WTC11 (cell line): ENCODE measurements at regions not wholly inside any gene's neighbourhood (a gene's known extent, or its start where the extent isn't known, plus 50 kb on each side); places are given as distances from the start of the nearest gene placed in this dataset.

ENCODE experiments used
- ATAC-seq: fragments of 200-7000 bp; cut with Tn5 transposase; 2 replicates; pipeline ENCODE4 v1.10.0; 2021; ENCODE audit warnings: mild to moderate bottlenecking, moderate library complexity
- CTCF ChIA-PET: fragments of 300-600 bp; sonication (Branson Sonifier 250); formaldehyde crosslinking; loops from one replicate; lab custom pipeline; 2021; ENCODE audit warnings: antibody characterized with exemption; lab: Charles Lee
- POLR2A ChIA-PET: fragments of 350-600 bp; sonication (Branson Sonifier 250); formaldehyde crosslinking; loops from one replicate; lab custom pipeline; 2021; ENCODE audit warnings: antibody characterized with exemption; lab: Charles Lee
- DNase-seq: peaks from one replicate; pipeline ENCODE4 v3.0.0; 2021; ENCODE audit warnings: low spot score
- H3K27ac Mint-ChIP-seq: 2 replicates; pipeline ENCODE4 v1.8.0; 2021; ENCODE audit warnings: mixed read lengths
- H3K27me3 Mint-ChIP-seq: 2 replicates; pipeline ENCODE4 v1.8.0; 2021; ENCODE audit warnings: low read depth, mild to moderate bottlenecking, moderate library complexity, mixed read lengths
- H3K36me3 Mint-ChIP-seq: 2 replicates; pipeline ENCODE4 v1.8.0; 2021; ENCODE audit warnings: mixed read lengths
- H3K4me1 Mint-ChIP-seq: 2 replicates; pipeline ENCODE4 v1.8.0; 2022; ENCODE audit warnings: mixed read lengths
- H3K4me3 Mint-ChIP-seq: 2 replicates; pipeline ENCODE4 v1.8.0; 2021; ENCODE audit warnings: mild to moderate bottlenecking, moderate library complexity, mixed read lengths
- H3K9me3 Mint-ChIP-seq: 2 replicates; pipeline ENCODE4 v1.8.0; 2021; ENCODE audit warnings: mixed read lengths
- HMGA2 ChIP-seq: fragments of 250-450 bp; sonication (Bioruptor Pico); IDR thresholded peaks from 2 replicates; pipeline ENCODE4 v1.4.0; 2021; ENCODE audit warnings: mild to moderate bottlenecking, moderate library complexity
- IRF2 ChIP-seq: sonication (generic); formaldehyde crosslinking; IDR thresholded peaks from 2 replicates; pipeline ENCODE4 v1.8.0; 2022; ENCODE audit warnings: low read depth, missing genetic modification reagents, borderline replicate concordance
- NFATC4 ChIP-seq: fragments of 250-450 bp; sonication (Bioruptor Pico); IDR thresholded peaks from 2 replicates; pipeline ENCODE4 v1.9.0; 2021; ENCODE audit warnings: mild to moderate bottlenecking
- SP1 ChIP-seq: sonication (generic); formaldehyde crosslinking; conservative IDR thresholded peaks from 2 replicates; pipeline ENCODE4 v1.8.1; 2022; ENCODE audit warnings: missing genetic modification reagents
- TCF7 ChIP-seq: sonication (generic); formaldehyde crosslinking; IDR thresholded peaks from 2 replicates; pipeline ENCODE4 v1.8.0; 2022; ENCODE audit warnings: mild to moderate bottlenecking, low read depth, missing genetic modification reagents, moderate library complexity
- ZBTB21 ChIP-seq: sonication (generic); formaldehyde crosslinking; IDR thresholded peaks from 2 replicates; pipeline ENCODE4 v1.8.1; 2023; ENCODE audit warnings: mild to moderate bottlenecking, missing genetic modification reagents, borderline replicate concordance
- ZNF121 ChIP-seq: sonication (generic); formaldehyde crosslinking; IDR thresholded peaks from 2 replicates; pipeline ENCODE4 v1.8.0; 2023; ENCODE audit warnings: missing genetic modification reagents
- ZNF138 ChIP-seq: sonication (generic); formaldehyde crosslinking; conservative IDR thresholded peaks from 2 replicates; pipeline ENCODE4 v1.8.1; 2022; ENCODE audit warnings: mild to moderate bottlenecking, moderate library complexity, missing genetic modification reagents
- ZNF317 ChIP-seq: sonication (generic); formaldehyde crosslinking; IDR thresholded peaks from 2 replicates; pipeline ENCODE4 v1.8.1; 2023; ENCODE audit warnings: low read depth, mild to moderate bottlenecking, moderate library complexity, missing genetic modification reagents, borderline replicate concordance
- ZNF416 ChIP-seq: fragments of 250-450 bp; sonication (Bioruptor Pico); IDR thresholded peaks from 2 replicates; pipeline ENCODE4 v1.9.0; 2021; ENCODE audit warnings: mild to moderate bottlenecking, inconsistent platforms
- TF ChIP-seq, protein P1 (sequence below): fragments of 200-600 bp; IDR thresholded peaks from 2 replicates; pipeline ENCODE4 v1.8.0; 2022; ENCODE audit warnings: antibody characterized with exemption
- TF ChIP-seq, protein P2 (sequence below): fragments of 250-450 bp; sonication (Bioruptor Pico); IDR thresholded peaks from 2 replicates; pipeline ENCODE4 v1.9.0; 2021; ENCODE audit warnings: mild to moderate bottlenecking, borderline replicate concordance
- TF ChIP-seq, protein P3 (sequence below): sonication (generic); formaldehyde crosslinking; IDR thresholded peaks from 2 replicates; pipeline ENCODE4 v1.8.1; 2022; ENCODE audit warnings: mild to moderate bottlenecking, missing genetic modification reagents, moderate library complexity, borderline replicate concordance
- TF ChIP-seq, protein P4 (sequence below): fragments of 250-450 bp; sonication (Bioruptor Pico); conservative IDR thresholded peaks from 2 replicates; pipeline ENCODE4 v1.9.0; 2021; ENCODE audit warnings: mild to moderate bottlenecking
- TF ChIP-seq, protein P5 (sequence below): sonication (generic); formaldehyde crosslinking; conservative IDR thresholded peaks from 2 replicates; pipeline ENCODE4 v1.8.1; 2023; ENCODE audit warnings: mild to moderate bottlenecking, low read depth, missing genetic modification reagents, moderate library complexity
- TF ChIP-seq, protein P6 (sequence below): sonication (generic); formaldehyde crosslinking; IDR thresholded peaks from 2 replicates; pipeline ENCODE4 v1.8.0; 2022; ENCODE audit warnings: mild to moderate bottlenecking, missing genetic modification reagents
- TF ChIP-seq, protein P7 (sequence below): sonication (generic); formaldehyde crosslinking; IDR thresholded peaks from 2 replicates; pipeline ENCODE4 v1.8.0; 2022; ENCODE audit warnings: missing genetic modification reagents
- TF ChIP-seq, protein P8 (sequence below): sonication (generic); formaldehyde crosslinking; IDR thresholded peaks from 2 replicates; pipeline ENCODE4 v1.8.1; 2022; ENCODE audit warnings: low read depth, mild to moderate bottlenecking, moderate library complexity, missing genetic modification reagents, borderline replicate concordance

DNA sequence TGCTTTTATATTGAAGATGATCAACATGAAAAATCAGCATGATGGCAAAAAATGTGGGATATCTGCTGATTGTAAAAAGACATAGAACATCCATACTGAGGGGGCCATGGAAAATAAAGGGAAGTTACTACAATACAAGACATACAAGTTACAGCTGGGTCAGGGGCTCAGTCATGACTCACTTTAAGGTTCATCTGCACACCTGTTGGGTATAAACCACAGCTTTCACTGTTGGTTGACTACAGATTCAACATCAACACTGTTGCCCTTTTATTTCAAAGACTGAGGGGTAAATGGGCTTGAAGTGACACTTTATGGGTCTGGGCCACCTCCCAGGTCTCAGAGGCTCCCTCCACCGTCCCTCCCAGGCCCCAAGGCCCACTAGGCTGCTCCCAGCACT, 98.1 kb upstream of the IRS2 start:
- DNase-seq: no peak
- no peaks in the 10 kb centered on the region for H3K4me1 Mint-ChIP-seq
- no peaks in the 10 kb centered on the region for H3K27me3 Mint-ChIP-seq
- POLR2A ChIA-PET: no interaction called here
- no peak overlapping the region for H3K4me3 Mint-ChIP-seq
- CTCF ChIA-PET: interaction anchor here (1.2 kb wide), 1 partner anchor 15 kb away, joined by 3 read pairs; no protein-coding TSS in a partner anchor
- ATAC-seq: no peak
- H3K9me3 Mint-ChIP-seq: peaks cover 20% of the 10 kb centered on the region
- 0 out of 2 replicates have a peak, but pooled peaks cover 5% of the 10 kb centered on the region for H3K36me3 Mint-ChIP-seq
- H3K27ac Mint-ChIP-seq: no peak overlapping the region
- TF ChIP-seq, protein P1, sequence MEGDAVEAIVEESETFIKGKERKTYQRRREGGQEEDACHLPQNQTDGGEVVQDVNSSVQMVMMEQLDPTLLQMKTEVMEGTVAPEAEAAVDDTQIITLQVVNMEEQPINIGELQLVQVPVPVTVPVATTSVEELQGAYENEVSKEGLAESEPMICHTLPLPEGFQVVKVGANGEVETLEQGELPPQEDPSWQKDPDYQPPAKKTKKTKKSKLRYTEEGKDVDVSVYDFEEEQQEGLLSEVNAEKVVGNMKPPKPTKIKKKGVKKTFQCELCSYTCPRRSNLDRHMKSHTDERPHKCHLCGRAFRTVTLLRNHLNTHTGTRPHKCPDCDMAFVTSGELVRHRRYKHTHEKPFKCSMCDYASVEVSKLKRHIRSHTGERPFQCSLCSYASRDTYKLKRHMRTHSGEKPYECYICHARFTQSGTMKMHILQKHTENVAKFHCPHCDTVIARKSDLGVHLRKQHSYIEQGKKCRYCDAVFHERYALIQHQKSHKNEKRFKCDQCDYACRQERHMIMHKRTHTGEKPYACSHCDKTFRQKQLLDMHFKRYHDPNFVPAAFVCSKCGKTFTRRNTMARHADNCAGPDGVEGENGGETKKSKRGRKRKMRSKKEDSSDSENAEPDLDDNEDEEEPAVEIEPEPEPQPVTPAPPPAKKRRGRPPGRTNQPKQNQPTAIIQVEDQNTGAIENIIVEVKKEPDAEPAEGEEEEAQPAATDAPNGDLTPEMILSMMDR: no peak
- TF ChIP-seq HMGA2 (CRISPR knock-in tag): no peak
- TF ChIP-seq TCF7 (CRISPR knock-in tag): no peak
- TF ChIP-seq, protein P2, sequence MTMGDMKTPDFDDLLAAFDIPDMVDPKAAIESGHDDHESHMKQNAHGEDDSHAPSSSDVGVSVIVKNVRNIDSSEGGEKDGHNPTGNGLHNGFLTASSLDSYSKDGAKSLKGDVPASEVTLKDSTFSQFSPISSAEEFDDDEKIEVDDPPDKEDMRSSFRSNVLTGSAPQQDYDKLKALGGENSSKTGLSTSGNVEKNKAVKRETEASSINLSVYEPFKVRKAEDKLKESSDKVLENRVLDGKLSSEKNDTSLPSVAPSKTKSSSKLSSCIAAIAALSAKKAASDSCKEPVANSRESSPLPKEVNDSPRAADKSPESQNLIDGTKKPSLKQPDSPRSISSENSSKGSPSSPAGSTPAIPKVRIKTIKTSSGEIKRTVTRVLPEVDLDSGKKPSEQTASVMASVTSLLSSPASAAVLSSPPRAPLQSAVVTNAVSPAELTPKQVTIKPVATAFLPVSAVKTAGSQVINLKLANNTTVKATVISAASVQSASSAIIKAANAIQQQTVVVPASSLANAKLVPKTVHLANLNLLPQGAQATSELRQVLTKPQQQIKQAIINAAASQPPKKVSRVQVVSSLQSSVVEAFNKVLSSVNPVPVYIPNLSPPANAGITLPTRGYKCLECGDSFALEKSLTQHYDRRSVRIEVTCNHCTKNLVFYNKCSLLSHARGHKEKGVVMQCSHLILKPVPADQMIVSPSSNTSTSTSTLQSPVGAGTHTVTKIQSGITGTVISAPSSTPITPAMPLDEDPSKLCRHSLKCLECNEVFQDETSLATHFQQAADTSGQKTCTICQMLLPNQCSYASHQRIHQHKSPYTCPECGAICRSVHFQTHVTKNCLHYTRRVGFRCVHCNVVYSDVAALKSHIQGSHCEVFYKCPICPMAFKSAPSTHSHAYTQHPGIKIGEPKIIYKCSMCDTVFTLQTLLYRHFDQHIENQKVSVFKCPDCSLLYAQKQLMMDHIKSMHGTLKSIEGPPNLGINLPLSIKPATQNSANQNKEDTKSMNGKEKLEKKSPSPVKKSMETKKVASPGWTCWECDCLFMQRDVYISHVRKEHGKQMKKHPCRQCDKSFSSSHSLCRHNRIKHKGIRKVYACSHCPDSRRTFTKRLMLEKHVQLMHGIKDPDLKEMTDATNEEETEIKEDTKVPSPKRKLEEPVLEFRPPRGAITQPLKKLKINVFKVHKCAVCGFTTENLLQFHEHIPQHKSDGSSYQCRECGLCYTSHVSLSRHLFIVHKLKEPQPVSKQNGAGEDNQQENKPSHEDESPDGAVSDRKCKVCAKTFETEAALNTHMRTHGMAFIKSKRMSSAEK (CRISPR knock-in tag): no peak
- TF ChIP-seq, protein P3, sequence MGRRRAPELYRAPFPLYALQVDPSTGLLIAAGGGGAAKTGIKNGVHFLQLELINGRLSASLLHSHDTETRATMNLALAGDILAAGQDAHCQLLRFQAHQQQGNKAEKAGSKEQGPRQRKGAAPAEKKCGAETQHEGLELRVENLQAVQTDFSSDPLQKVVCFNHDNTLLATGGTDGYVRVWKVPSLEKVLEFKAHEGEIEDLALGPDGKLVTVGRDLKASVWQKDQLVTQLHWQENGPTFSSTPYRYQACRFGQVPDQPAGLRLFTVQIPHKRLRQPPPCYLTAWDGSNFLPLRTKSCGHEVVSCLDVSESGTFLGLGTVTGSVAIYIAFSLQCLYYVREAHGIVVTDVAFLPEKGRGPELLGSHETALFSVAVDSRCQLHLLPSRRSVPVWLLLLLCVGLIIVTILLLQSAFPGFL: no peak
- TF ChIP-seq SP1: no peak
- TF ChIP-seq, protein P4, sequence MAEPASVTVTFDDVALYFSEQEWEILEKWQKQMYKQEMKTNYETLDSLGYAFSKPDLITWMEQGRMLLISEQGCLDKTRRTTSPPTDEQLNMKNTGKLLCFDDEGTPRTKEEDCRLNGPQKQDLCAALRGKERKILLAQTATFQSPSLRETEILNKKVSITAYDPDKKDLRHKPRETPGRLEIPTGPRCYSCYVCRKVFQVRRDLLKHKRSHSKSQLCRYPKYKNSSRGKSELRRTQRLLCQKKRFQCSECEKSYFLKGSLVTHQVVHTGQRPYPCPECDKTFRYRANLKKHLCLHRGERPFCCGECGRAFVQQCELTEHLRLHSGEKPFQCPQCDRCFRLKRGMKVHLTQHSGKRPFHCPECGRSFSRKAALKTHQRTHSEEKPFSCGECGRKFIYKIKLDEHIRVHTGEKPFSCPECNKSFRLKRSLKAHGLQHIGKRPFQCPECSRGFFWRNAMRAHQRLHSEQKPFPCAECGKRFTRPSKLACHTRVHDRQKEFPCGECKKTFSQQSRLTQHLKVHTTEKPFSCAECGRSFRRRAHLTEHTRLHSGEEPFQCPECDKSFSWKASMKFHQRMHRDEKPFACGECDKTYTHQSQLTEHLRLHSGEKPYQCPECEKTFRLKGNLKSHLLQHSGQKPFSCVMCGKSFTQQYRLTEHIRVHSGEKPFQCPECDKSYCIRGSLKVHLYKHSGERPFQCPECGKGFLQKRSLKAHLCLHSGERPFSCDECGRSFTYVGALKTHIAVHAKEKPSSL (CRISPR knock-in tag): no peak
- TF ChIP-seq, protein P5, sequence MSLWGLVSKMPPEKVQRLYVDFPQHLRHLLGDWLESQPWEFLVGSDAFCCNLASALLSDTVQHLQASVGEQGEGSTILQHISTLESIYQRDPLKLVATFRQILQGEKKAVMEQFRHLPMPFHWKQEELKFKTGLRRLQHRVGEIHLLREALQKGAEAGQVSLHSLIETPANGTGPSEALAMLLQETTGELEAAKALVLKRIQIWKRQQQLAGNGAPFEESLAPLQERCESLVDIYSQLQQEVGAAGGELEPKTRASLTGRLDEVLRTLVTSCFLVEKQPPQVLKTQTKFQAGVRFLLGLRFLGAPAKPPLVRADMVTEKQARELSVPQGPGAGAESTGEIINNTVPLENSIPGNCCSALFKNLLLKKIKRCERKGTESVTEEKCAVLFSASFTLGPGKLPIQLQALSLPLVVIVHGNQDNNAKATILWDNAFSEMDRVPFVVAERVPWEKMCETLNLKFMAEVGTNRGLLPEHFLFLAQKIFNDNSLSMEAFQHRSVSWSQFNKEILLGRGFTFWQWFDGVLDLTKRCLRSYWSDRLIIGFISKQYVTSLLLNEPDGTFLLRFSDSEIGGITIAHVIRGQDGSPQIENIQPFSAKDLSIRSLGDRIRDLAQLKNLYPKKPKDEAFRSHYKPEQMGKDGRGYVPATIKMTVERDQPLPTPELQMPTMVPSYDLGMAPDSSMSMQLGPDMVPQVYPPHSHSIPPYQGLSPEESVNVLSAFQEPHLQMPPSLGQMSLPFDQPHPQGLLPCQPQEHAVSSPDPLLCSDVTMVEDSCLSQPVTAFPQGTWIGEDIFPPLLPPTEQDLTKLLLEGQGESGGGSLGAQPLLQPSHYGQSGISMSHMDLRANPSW (CRISPR knock-in tag): no peak
- no peak for TF ChIP-seq ZNF121
- TF ChIP-seq, protein P6, sequence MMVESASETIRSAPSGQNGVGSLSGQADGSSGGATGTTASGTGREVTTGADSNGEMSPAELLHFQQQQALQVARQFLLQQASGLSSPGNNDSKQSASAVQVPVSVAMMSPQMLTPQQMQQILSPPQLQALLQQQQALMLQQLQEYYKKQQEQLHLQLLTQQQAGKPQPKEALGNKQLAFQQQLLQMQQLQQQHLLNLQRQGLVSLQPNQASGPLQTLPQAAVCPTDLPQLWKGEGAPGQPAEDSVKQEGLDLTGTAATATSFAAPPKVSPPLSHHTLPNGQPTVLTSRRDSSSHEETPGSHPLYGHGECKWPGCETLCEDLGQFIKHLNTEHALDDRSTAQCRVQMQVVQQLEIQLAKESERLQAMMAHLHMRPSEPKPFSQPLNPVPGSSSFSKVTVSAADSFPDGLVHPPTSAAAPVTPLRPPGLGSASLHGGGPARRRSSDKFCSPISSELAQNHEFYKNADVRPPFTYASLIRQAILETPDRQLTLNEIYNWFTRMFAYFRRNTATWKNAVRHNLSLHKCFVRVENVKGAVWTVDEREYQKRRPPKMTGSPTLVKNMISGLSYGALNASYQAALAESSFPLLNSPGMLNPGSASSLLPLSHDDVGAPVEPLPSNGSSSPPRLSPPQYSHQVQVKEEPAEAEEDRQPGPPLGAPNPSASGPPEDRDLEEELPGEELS (CRISPR knock-in tag): no peak
- TF ChIP-seq ZNF416: no peak
- no peak for TF ChIP-seq NFATC4 (CRISPR knock-in tag)
- TF ChIP-seq, protein P7, sequence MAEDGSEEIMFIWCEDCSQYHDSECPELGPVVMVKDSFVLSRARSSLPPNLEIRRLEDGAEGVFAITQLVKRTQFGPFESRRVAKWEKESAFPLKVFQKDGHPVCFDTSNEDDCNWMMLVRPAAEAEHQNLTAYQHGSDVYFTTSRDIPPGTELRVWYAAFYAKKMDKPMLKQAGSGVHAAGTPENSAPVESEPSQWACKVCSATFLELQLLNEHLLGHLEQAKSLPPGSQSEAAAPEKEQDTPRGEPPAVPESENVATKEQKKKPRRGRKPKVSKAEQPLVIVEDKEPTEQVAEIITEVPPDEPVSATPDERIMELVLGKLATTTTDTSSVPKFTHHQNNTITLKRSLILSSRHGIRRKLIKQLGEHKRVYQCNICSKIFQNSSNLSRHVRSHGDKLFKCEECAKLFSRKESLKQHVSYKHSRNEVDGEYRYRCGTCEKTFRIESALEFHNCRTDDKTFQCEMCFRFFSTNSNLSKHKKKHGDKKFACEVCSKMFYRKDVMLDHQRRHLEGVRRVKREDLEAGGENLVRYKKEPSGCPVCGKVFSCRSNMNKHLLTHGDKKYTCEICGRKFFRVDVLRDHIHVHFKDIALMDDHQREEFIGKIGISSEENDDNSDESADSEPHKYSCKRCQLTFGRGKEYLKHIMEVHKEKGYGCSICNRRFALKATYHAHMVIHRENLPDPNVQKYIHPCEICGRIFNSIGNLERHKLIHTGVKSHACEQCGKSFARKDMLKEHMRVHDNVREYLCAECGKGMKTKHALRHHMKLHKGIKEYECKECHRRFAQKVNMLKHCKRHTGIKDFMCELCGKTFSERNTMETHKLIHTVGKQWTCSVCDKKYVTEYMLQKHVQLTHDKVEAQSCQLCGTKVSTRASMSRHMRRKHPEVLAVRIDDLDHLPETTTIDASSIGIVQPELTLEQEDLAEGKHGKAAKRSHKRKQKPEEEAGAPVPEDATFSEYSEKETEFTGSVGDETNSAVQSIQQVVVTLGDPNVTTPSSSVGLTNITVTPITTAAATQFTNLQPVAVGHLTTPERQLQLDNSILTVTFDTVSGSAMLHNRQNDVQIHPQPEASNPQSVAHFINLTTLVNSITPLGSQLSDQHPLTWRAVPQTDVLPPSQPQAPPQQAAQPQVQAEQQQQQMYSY (CRISPR knock-in tag): no peak
- no peak for TF ChIP-seq ZNF317 (CRISPR knock-in tag)
- no peak for TF ChIP-seq IRF2 (CRISPR knock-in tag)
- TF ChIP-seq ZNF138 (CRISPR knock-in tag): no peak
- TF ChIP-seq, protein P8, sequence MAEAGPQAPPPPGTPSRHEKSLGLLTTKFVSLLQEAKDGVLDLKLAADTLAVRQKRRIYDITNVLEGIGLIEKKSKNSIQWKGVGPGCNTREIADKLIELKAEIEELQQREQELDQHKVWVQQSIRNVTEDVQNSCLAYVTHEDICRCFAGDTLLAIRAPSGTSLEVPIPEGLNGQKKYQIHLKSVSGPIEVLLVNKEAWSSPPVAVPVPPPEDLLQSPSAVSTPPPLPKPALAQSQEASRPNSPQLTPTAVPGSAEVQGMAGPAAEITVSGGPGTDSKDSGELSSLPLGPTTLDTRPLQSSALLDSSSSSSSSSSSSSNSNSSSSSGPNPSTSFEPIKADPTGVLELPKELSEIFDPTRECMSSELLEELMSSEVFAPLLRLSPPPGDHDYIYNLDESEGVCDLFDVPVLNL (CRISPR knock-in tag): no peak
- TF ChIP-seq ZBTB21 (CRISPR knock-in tag): no peak
